ENCODE measurements at regions not wholly inside any gene's neighbourhood (a gene's known extent, or its start where the extent isn't known, plus 50 kb on each side); places are given as distances from the start of the nearest gene placed in this dataset.
"Not testable (repeated sequence)": the region's sequence is repeated elsewhere in the genome, so short reads cannot be mapped to it uniquely, and the experiment has no call there.

- TF ChIP-seq CTCF (IDR thresholded peaks at IDR 0.05), result peak; percentile 33
- Mint-ChIP-seq H3K27ac (no peak overlapping the region), H3K4me1 (no peaks in the 10 kb centered on the region), H3K9me3 (peaks cover 30% of the 10 kb centered on the region), H3K4me3 (no peak overlapping the region), H3K36me3 (ENCODE audit: low read depth) (peaks cover 5% of the 10 kb centered on the region), H3K27me3 (ENCODE audit: low read depth, poor library complexity) (no peaks in the 10 kb centered on the region)
- DNase-seq, result no peak
Measured at GRCh38 chr10:18793951-18794350, 134.7 kb downstream of the ARL5B start.

- DNase-seq, result no peak
- Mint-ChIP-seq H3K4me1 (no peaks in the 10 kb centered on the region), H3K9me3 (peaks cover 15% of the 10 kb centered on the region), H3K27me3 (ENCODE audit: low read depth, poor library complexity) (no peaks in the 10 kb centered on the region), H3K27ac (no peak overlapping the region), H3K4me3 (no peak overlapping the region), H3K36me3 (ENCODE audit: low read depth) (no peaks in the 10 kb centered on the region)
- TF ChIP-seq CTCF (IDR thresholded peaks at IDR 0.05), result no peak
Measured at GRCh38 chr10:18795549-18795948, 136.3 kb downstream of the ARL5B start.

GRCh38 chr10:18797286-18797685 lies 138.1 kb downstream of the ARL5B start:
- Mint-ChIP-seq H3K36me3 (ENCODE audit: low read depth) (no peaks in the 10 kb centered on the region), H3K4me1 (no peaks in the 10 kb centered on the region), H3K9me3 (peaks cover 10% of the 10 kb centered on the region), H3K4me3 (no peak overlapping the region), H3K27ac (no peak overlapping the region), H3K27me3 (ENCODE audit: low read depth, poor library complexity) (peaks cover 4% of the 10 kb centered on the region)
- no peak for DNase-seq
- no peak for TF ChIP-seq CTCF (IDR thresholded peaks at IDR 0.05)

GRCh38 chr10:18822156-18822555 lies 162.9 kb downstream of the ARL5B start:
- H3K9me3 Mint-ChIP-seq, result peaks cover 4% of the 10 kb centered on the region
- no peak overlapping the region for H3K4me3 Mint-ChIP-seq
- DNase-seq, result peak; percentile 60
- no peaks in the 10 kb centered on the region for H3K27me3 Mint-ChIP-seq (ENCODE audit: low read depth, poor library complexity)
- H3K27ac Mint-ChIP-seq, result no peak overlapping the region
- H3K36me3 Mint-ChIP-seq (ENCODE audit: low read depth), result no peaks in the 10 kb centered on the region
- H3K4me1 Mint-ChIP-seq, result no peaks in the 10 kb centered on the region
- no peak for TF ChIP-seq CTCF (IDR thresholded peaks at IDR 0.05)

GRCh38 chr10:18829259-18829658 lies 170.0 kb downstream of the ARL5B start:
- no peaks in the 10 kb centered on the region for H3K4me1 Mint-ChIP-seq
- no peak for TF ChIP-seq CTCF (IDR thresholded peaks at IDR 0.05)
- H3K36me3 Mint-ChIP-seq (ENCODE audit: low read depth), result no peaks in the 10 kb centered on the region
- H3K27me3 Mint-ChIP-seq (ENCODE audit: low read depth, poor library complexity), result no peaks in the 10 kb centered on the region
- no peak for DNase-seq
- no peaks in the 10 kb centered on the region for H3K9me3 Mint-ChIP-seq
- H3K4me3 Mint-ChIP-seq, result no peak overlapping the region
- H3K27ac Mint-ChIP-seq, result no peak overlapping the region

GRCh38 chr10:18830277-18830676 lies 171.0 kb downstream of the ARL5B start:
- Mint-ChIP-seq H3K27me3 (ENCODE audit: low read depth, poor library complexity) (no peaks in the 10 kb centered on the region), H3K4me3 (no peak overlapping the region), H3K27ac (no peak overlapping the region), H3K4me1 (no peaks in the 10 kb centered on the region), H3K9me3 (no peaks in the 10 kb centered on the region), H3K36me3 (ENCODE audit: low read depth) (no peaks in the 10 kb centered on the region)
- no peak for DNase-seq
- no peak for TF ChIP-seq CTCF (IDR thresholded peaks at IDR 0.05)

- not testable (repeated sequence) for H3K4me3 Mint-ChIP-seq; H3K36me3 Mint-ChIP-seq (ENCODE audit: low read depth); H3K27me3 Mint-ChIP-seq (ENCODE audit: low read depth, poor library complexity); DNase-seq; H3K9me3 Mint-ChIP-seq; H3K27ac Mint-ChIP-seq
- peaks cover 18% of the 10 kb centered on the region for H3K4me1 Mint-ChIP-seq
Measured at GRCh38 chr10:18856623-18857022, 192.0 kb upstream of the MALRD1 start.

Data from nephron progenitor cell (in vitro differentiated cells).